Tibial nerve (tissue), 4 donors: ENCODE measurements at regions not wholly inside any gene's neighbourhood (a gene's known extent, or its start where the extent isn't known, plus 50 kb on each side); places are given as distances from the start of the nearest gene placed in this dataset.
"Not testable (repeated sequence)": the region's sequence is repeated elsewhere in the genome, so short reads cannot be mapped to it uniquely, and the experiment has no call there.

Experiments used
- DNase-seq, 2 donors: peaks; one replicate each; pipeline ENCODE4 v3.0.0-alpha.2; 2019; ENCODE audit warnings: low spot score in 2 of 2
- H3K27ac ChIP-seq, 4 donors: fragments of 200-600 bp; sonication (generic) in 3 of 4; one replicate each; pipeline ENCODE4 v1.5.1; 2017 to 2019; ENCODE audit warnings: mild to moderate bottlenecking in 1 of 4
- H3K27me3 ChIP-seq, 2 donors: fragments of 200-600 bp; sonication (generic) in 1 of 2; one replicate each; pipeline versions ENCODE4 v1.5.1 to v1.6.0; 2017 to 2019
- H3K36me3 ChIP-seq, 3 donors: fragments of 200-600 bp; sonication (generic); one replicate each; pipeline ENCODE4 v1.5.1; 2018 to 2019
- H3K4me1 ChIP-seq, 4 donors: fragments of 200-600 bp; sonication (generic) in 3 of 4; one replicate each; pipeline ENCODE4 v1.5.1; 2017 to 2019
- H3K4me3 ChIP-seq, 4 donors: fragments of 200-600 bp; sonication (generic) in 3 of 4; one replicate each; pipeline ENCODE4 v1.5.1; 2017 to 2019; ENCODE audit warnings: mild to moderate bottlenecking in 1 of 4, moderate library complexity in 1 of 4
- H3K9me3 ChIP-seq, 4 donors: fragments of 200-600 bp; sonication (generic) in 3 of 4; one replicate each; pipeline ENCODE4 v1.5.1; 2017 to 2019
- EP300 ChIP-seq, 2 donors: sonication (generic); formaldehyde crosslinking; IDR thresholded peaks; one replicate each; pipeline ENCODE4 v1.6.1; 2017; ENCODE audit warnings: antibody characterized with exemption in 2 of 2, mild to moderate bottlenecking in 1 of 2
- POLR2A ChIP-seq, 2 donors: fragments of 450-650 bp; IDR thresholded peaks; one replicate each; pipeline ENCODE4 v1.6.1; 2017; ENCODE audit warnings: antibody characterized with exemption in 2 of 2, mild to moderate bottlenecking in 2 of 2, moderate library complexity in 2 of 2
- WGBS, 2 donors: methylation state at CpG; one replicate each; pipeline ENCODE4 v1.1.5; 2018; 5-methylcytosine and 5-hydroxymethylcytosine counted together
- TF ChIP-seq, protein P1 (sequence below), 5 experiments: fragments of 200-600 bp in 3 of 5; fragments of 450-650 bp in 2 of 5; sonication (generic) in 3 of 5; IDR thresholded peaks; one replicate each; pipeline ENCODE4 v1.5.1; 2016 to 2019; ENCODE audit warnings: antibody characterized with exemption in 5 of 5, mild to moderate bottlenecking in 3 of 5, moderate library complexity in 2 of 5

DNA sequence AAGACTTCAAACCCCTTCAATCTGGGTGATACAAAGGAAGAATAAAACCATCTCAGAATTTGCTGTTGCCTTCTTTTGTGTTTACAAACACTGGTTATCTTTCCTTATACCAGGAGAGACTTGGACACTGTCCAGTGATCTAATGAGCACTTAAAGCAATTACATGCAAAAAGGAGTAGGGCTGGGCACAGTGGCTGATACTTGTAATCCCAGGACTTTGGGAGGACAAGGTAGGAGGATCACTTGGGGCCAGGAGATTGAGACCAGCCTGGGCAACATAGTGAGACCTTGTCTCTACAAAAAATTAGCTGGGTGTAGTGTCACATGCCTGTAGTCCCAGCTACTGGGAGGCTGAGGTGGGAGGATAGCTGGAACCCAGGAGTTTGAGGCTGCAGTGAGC is 95.7 kb upstream of the DRD5 start:
- no peak for DNase-seq
- Histone ChIP-seq H3K27ac (no peak overlapping the region), H3K27me3 (no peaks in the 10 kb centered on the region), H3K4me3 (no peak overlapping the region), H3K9me3 (no peaks in the 10 kb centered on the region), H3K36me3 (no peaks in the 10 kb centered on the region), H3K4me1 (peaks cover 0 to under 1% (median under 1%) of the 10 kb centered on the region in 4 donors)
- no peak for TF ChIP-seq EP300 (IDR thresholded peaks at IDR 0.05)
- TF ChIP-seq, protein P1, sequence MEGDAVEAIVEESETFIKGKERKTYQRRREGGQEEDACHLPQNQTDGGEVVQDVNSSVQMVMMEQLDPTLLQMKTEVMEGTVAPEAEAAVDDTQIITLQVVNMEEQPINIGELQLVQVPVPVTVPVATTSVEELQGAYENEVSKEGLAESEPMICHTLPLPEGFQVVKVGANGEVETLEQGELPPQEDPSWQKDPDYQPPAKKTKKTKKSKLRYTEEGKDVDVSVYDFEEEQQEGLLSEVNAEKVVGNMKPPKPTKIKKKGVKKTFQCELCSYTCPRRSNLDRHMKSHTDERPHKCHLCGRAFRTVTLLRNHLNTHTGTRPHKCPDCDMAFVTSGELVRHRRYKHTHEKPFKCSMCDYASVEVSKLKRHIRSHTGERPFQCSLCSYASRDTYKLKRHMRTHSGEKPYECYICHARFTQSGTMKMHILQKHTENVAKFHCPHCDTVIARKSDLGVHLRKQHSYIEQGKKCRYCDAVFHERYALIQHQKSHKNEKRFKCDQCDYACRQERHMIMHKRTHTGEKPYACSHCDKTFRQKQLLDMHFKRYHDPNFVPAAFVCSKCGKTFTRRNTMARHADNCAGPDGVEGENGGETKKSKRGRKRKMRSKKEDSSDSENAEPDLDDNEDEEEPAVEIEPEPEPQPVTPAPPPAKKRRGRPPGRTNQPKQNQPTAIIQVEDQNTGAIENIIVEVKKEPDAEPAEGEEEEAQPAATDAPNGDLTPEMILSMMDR (IDR thresholded peaks at IDR 0.05): no peak
- no peak for TF ChIP-seq POLR2A (IDR thresholded peaks at IDR 0.05)

DNA sequence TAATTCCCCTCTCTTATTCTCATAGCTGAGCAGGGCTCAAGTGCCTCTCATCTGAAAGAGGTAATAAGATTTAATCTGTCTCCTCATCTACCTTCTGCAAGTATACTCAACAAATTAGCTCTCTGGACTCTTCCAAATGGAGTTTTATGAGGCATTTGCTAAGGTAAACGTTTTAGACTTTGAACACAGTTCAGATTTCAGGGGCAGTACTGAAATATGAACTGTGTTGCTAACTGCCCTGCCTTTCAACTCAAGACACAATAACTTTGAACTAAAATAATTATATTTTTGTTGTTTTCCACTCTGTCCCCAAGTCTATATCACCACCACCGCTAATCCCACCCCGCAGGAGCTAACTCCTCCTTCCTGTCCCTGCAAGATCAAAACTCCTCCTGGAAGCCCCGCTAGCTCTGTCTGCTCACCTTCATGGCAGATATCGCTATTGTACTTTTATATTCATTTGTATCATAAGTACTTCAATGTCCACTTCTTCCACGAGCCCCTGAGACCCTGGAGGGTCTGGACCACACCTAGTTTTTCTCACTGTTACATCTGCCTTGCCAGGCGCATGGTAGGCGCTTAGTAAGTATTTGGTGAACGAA is 90.7 kb upstream of the DRD5 start:
- not testable (repeated sequence) for H3K4me1 ChIP-seq, H3K9me3 ChIP-seq, H3K27me3 ChIP-seq, H3K36me3 ChIP-seq
- WGBS, 2 donors: 19 to 31% methylated on average over 9 of the region's 9 CpGs
- Histone ChIP-seq H3K27ac (peak overlapping the region; percentile 56 to 88 (median 83)), H3K4me3 (peak overlapping the region; percentile 36 to 67 (median 53))
- peak in 1 of 2 donors; percentile 5 for DNase-seq

DNA sequence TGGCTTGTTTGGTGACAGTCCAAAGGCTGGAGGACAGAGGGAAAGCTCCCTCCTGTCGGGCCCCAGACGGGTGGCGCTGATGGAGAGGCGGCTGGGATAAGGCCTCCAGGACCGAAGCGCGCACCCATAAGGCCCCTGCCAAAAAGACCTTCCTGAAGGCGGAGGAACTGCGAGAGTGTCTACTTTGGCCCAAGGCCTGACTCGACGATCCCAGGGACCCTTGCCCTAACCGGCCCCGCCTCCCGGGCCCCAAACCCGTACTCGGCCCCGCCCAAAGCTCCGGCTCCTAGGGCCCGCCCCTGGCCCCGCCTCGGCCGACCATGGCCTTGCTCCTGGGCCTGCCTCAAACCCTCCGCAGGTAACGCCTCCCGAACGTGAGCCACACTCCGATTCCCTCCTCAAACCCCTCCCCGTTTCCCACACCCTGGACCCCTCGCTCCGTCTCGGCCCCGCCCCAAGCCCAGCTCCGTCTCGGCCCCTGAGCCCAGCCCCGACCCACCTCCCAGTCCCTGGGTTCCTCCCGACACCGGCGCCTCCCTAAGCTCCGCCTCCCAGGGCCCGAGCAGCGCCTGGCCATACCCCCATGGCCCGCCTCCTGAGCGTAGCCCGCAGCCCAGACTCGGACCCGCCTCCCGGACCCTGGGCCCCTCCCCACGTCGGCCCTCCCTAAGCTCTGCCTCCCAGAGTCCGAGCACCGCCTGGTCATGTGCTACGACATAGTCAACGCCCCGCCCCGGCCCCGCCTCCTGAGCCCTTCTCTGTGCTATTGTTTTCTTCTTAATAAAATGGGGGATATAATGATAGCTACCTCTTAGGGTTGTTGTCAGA is 90.0 kb upstream of the DRD5 start:
- peak overlapping the region; percentile 56 to 88 (median 83) for H3K27ac ChIP-seq
- H3K9me3 ChIP-seq: no peaks in the 10 kb centered on the region
- H3K27me3 ChIP-seq: no peaks in the 10 kb centered on the region
- H3K36me3 ChIP-seq: no peaks in the 10 kb centered on the region
- H3K4me3 ChIP-seq: peak overlapping the region; percentile 36 to 67 (median 53)
- H3K4me1 ChIP-seq: peaks cover 0 to 4% (median 2%) of the 10 kb centered on the region in 4 donors
- TF ChIP-seq, protein P1 (IDR thresholded peaks at IDR 0.05): no peak
- TF ChIP-seq EP300 (IDR thresholded peaks at IDR 0.05) (peak in 1 of 2 donors; percentile 15), POLR2A (IDR thresholded peaks at IDR 0.05) (peak in 1 of 2 donors; percentile 36)
- peak; percentile 91 to 92 for DNase-seq
- 0 to 1% methylated on average over 30 to 47 of the region's 56 CpGs for WGBS, 2 donors

DNA sequence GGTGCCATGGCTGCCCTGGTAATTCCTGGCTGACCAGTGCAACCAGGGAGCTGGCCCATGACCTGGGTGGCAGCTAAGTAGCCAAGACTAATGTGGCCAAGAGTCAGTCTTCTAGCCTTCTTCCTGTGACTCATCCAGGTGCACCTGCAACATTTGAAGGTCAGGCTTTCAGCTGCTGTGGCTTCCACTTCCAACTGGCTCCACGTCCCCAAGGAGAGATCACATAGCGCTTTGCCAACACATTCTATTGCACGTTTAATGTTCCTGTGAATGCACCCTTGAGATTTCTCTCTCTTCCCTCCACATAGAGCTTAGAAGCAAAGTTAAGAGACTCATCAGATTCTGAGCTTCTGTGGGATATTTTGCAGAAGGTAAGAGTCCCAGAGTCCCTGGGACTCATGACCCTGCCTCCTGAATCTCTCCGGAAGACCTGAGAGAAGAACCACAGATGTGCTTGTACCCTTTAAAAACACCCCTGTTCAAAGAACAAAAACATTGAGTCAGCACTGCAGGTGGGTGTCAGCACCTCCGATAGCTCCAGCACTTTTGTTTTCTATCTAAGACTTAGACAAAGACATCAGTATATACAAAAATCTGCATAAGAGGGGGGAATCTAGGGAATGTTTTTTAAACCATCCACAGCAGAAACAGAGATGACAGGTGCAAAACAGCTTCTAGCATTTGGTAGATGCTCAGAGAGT is 88.5 kb upstream of the DRD5 start:
- H3K27me3 ChIP-seq: not testable (repeated sequence)
- 62 to 65% methylated on average over 5 of the region's 5 CpGs for WGBS, 2 donors

DNA sequence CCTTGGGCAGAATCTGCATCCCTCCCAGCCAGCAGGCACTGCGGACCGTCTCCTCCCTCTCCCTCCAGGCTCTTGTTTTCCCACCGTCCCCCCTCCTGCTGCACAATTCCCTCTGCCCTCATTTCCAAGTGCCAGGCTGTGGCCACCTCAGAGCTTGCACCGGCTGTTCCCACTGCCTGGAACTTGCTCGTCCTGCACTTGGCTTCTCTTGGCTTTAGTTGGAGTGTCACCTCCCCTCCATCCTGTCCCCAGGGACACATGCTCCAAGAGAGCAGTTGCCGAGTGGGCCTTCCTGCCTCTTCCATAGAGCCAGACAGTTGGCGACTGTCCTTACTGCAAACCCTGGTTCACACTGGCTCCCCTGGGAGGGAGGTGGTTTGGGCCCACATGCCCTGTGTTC is 87.0 kb upstream of the DRD5 start:
- DNase-seq, H3K27me3 ChIP-seq, H3K4me3 ChIP-seq, H3K4me1 ChIP-seq, H3K9me3 ChIP-seq, H3K27ac ChIP-seq, H3K36me3 ChIP-seq: not testable (repeated sequence)
- WGBS, 2 donors: 74 to 75% methylated on average over 7 of the region's 7 CpGs

More for the DNA sequence above, 88.5 kb upstream of the DRD5 start:
- H3K27ac ChIP-seq, H3K4me3 ChIP-seq, H3K4me1 ChIP-seq, DNase-seq, H3K9me3 ChIP-seq, H3K36me3 ChIP-seq: not testable (repeated sequence)

DNA sequence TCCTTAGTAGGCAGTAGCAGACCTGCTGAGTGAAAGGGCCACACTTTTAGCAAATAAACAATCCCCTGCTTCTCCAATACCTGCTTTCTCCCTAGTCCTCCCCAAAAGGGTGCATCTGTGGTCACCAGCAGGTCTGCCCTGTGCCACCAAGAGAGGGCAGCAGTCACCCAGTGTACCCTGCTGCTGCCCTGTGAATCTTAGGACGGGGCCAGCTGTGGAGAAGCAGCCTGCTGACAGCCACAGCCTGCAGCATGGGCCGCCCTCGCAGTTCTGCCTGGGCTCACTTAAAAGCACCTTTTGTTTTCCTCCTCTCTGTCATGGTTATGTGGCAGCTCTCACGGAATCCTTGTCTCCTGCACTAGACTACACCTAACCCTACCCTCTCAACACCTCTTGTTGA is 85.4 kb upstream of the DRD5 start:
- H3K27me3 ChIP-seq, H3K9me3 ChIP-seq, H3K27ac ChIP-seq, H3K4me3 ChIP-seq, H3K36me3 ChIP-seq, H3K4me1 ChIP-seq: not testable (repeated sequence)
- WGBS, 2 donors: 43 to 54% methylated on average over 4 of the region's 4 CpGs
- TF ChIP-seq, protein P1 (IDR thresholded peaks at IDR 0.05): peak in 1 of 5 experiments; percentile 32
- DNase-seq: peak in 1 of 2 donors; percentile 9

DNA sequence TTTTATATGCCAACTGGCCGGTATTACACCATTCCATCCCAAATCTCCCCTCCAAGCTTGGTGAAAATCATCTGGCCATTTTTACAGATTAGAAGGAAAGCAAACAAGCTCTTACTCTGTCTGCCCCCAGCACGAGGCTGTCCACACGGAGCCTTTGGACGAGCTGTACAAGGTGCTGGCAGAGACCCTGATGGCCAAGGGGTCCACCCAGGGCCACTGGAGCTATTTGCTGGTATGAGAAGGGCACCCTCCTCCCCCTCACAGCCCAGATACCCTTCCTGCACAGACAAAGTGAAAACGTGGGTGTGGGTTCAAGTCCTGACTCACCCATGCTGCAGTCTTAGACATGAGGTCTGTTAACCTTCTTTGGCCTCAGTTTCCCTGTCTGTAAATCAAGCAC is 84.9 kb upstream of the DRD5 start:
- not testable (repeated sequence) for H3K36me3 ChIP-seq

DNA sequence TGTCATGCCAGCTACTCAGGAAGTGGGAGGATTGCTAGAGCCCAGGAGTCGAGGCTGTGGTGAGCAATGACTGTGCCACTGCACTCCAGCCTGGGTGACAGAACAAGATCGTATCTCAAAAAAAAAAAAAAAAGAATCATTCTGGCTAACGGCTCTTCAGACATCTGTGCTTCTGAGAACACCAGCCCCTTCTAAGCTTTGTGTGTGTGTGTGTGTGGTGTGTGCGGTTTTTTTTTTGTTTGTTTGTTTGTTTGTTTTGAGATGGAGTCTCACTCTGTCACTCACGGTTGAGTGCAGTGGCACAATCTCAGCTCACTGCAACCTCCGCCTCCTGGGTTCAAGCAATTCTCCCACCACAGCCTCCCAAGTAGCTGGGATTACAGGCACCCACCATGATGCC is 79.4 kb upstream of the DRD5 start:
- not testable (repeated sequence) for H3K36me3 ChIP-seq, H3K4me3 ChIP-seq, H3K9me3 ChIP-seq, H3K4me1 ChIP-seq, H3K27ac ChIP-seq, DNase-seq, H3K27me3 ChIP-seq
- 79% methylated on average over 6 of the region's 6 CpGs for WGBS, 2 donors

More for the DNA sequence above, 84.9 kb upstream of the DRD5 start:
- not testable (repeated sequence) for H3K4me1 ChIP-seq, H3K27ac ChIP-seq, DNase-seq, H3K4me3 ChIP-seq, H3K27me3 ChIP-seq, H3K9me3 ChIP-seq
- WGBS, 2 donors: 79 to 90% methylated on average over 5 of the region's 5 CpGs

DNA sequence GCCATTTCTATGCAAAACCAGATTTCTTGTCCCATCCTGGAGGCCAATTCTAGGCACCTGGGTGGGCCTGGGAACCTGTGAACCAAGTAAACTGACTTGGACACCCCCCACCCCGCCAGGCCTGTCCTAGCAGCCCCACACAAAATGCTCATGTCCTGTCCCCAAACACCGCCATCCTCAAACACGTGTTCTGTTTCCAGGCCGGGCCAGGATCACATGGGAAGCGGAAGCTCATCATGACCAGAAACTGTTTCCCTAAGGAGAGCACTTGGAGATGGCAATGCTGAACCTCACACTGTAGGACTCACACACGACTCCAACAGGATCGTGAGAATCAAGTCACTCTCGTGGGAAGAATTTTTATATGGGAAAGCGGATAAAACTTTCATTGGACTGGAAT is 78.7 kb upstream of the DRD5 start:
- not testable (repeated sequence) for H3K27ac ChIP-seq, H3K36me3 ChIP-seq, DNase-seq, H3K9me3 ChIP-seq, H3K27me3 ChIP-seq, H3K4me1 ChIP-seq, H3K4me3 ChIP-seq
- WGBS, 2 donors: 88 to 90% methylated on average over 9 of the region's 9 CpGs
